T-helper 1 cell treated with Interleukin-12 subunit alpha and Interleukin-12 subunit beta and Interleukin-4 antibody, amounts not matched to agents 30 μg/mL and 1 μg/mL, for 36 hours (primary cell): ENCODE measurements at regions not wholly inside any gene's neighbourhood (a gene's known extent, or its start where the extent isn't known, plus 50 kb on each side); places are given as distances from the start of the nearest gene placed in this dataset.
A peak's percentile ranks its signal among the peaks of the same experiment; 100 is the strongest.
"Not testable (repeated sequence)": the region's sequence is repeated elsewhere in the genome, so short reads cannot be mapped to it uniquely, and the experiment has no call there.

Source experiments
- H3K27ac Mint-ChIP-seq: one replicate; pipeline ENCODE4 v1.8.0; 2021; ENCODE audit warnings: mild to moderate bottlenecking, mixed read lengths
- H3K27me3 Mint-ChIP-seq: one replicate; pipeline ENCODE4 v1.8.0; 2021; ENCODE audit warnings: low read depth, mixed read lengths
- H3K36me3 Mint-ChIP-seq: one replicate; pipeline ENCODE4 v1.8.0; 2021; ENCODE audit warnings: low read depth, mixed read lengths
- H3K4me1 Mint-ChIP-seq: one replicate; pipeline ENCODE4 v1.8.0; 2021; ENCODE audit warnings: low read depth, mixed read lengths
- H3K4me3 Mint-ChIP-seq: one replicate; pipeline ENCODE4 v1.8.0; 2021; ENCODE audit warnings: mild to moderate bottlenecking, moderate library complexity, mixed read lengths
- H3K9me3 Mint-ChIP-seq: one replicate; pipeline ENCODE4 v1.8.0; 2021; ENCODE audit warnings: mixed read lengths

GRCh38 chr5:83889971-83890745 is 169.5 kb upstream of the HAPLN1 start:
- no peaks in the 10 kb centered on the region for H3K27me3 Mint-ChIP-seq
- H3K27ac Mint-ChIP-seq, result no peak overlapping the region
- H3K36me3 Mint-ChIP-seq, result no peaks in the 10 kb centered on the region
- H3K4me3 Mint-ChIP-seq, result no peak overlapping the region
- H3K9me3 Mint-ChIP-seq, result no peaks in the 10 kb centered on the region
- H3K4me1 Mint-ChIP-seq, result no peaks in the 10 kb centered on the region

- H3K4me3 Mint-ChIP-seq, result no peak overlapping the region
- H3K27me3 Mint-ChIP-seq, result peaks cover 4% of the 10 kb centered on the region
- H3K36me3 Mint-ChIP-seq, result no peaks in the 10 kb centered on the region
- H3K9me3 Mint-ChIP-seq, result no peaks in the 10 kb centered on the region
- H3K4me1 Mint-ChIP-seq, result no peaks in the 10 kb centered on the region
- no peak overlapping the region for H3K27ac Mint-ChIP-seq
Observed at GRCh38 chr5:83877911-83878706, 157.5 kb upstream of the HAPLN1 start.

- no peak overlapping the region for H3K4me3 Mint-ChIP-seq
Observed at GRCh38 chr5:83871533-83872395, 151.1 kb upstream of the HAPLN1 start.

GRCh38 chr5:83866181-83866580 is 145.5 kb upstream of the HAPLN1 start:
- Mint-ChIP-seq H3K9me3 (no peaks in the 10 kb centered on the region), H3K36me3 (no peaks in the 10 kb centered on the region), H3K4me3 (no peak overlapping the region), H3K4me1 (no peaks in the 10 kb centered on the region), H3K27ac (no peak overlapping the region), H3K27me3 (no peaks in the 10 kb centered on the region)

More at GRCh38 chr5:83871533-83872395, 151.1 kb upstream of the HAPLN1 start:
- H3K4me1 Mint-ChIP-seq, result no peaks in the 10 kb centered on the region
- H3K27ac Mint-ChIP-seq, result no peak overlapping the region
- no peaks in the 10 kb centered on the region for H3K9me3 Mint-ChIP-seq
- no peaks in the 10 kb centered on the region for H3K27me3 Mint-ChIP-seq
- H3K36me3 Mint-ChIP-seq, result no peaks in the 10 kb centered on the region

GRCh38 chr5:83865579-83865978 is 144.9 kb upstream of the HAPLN1 start:
- Mint-ChIP-seq H3K4me3 (no peak overlapping the region), H3K27me3 (no peaks in the 10 kb centered on the region), H3K4me1 (no peaks in the 10 kb centered on the region), H3K36me3 (no peaks in the 10 kb centered on the region), H3K9me3 (no peaks in the 10 kb centered on the region), H3K27ac (no peak overlapping the region)

GRCh38 chr5:83864652-83865051 is 144.0 kb upstream of the HAPLN1 start:
- no peaks in the 10 kb centered on the region for H3K27me3 Mint-ChIP-seq
- no peaks in the 10 kb centered on the region for H3K4me1 Mint-ChIP-seq
- H3K9me3 Mint-ChIP-seq, result no peaks in the 10 kb centered on the region
- H3K4me3 Mint-ChIP-seq, result no peak overlapping the region
- no peak overlapping the region for H3K27ac Mint-ChIP-seq
- no peaks in the 10 kb centered on the region for H3K36me3 Mint-ChIP-seq

- Mint-ChIP-seq H3K36me3 (no peaks in the 10 kb centered on the region), H3K4me3 (no peak overlapping the region), H3K9me3 (no peaks in the 10 kb centered on the region), H3K27ac (no peak overlapping the region), H3K27me3 (peaks cover 11% of the 10 kb centered on the region), H3K4me1 (no peaks in the 10 kb centered on the region)
Observed at GRCh38 chr5:83857341-83857740, 136.7 kb upstream of the HAPLN1 start.

GRCh38 chr5:83856881-83857280 is 136.2 kb upstream of the HAPLN1 start:
- Mint-ChIP-seq H3K4me1 (no peaks in the 10 kb centered on the region), H3K36me3 (no peaks in the 10 kb centered on the region), H3K27me3 (peaks cover 11% of the 10 kb centered on the region), H3K9me3 (no peaks in the 10 kb centered on the region), H3K27ac (no peak overlapping the region), H3K4me3 (no peak overlapping the region)

- H3K4me3 Mint-ChIP-seq, H3K36me3 Mint-ChIP-seq, H3K27ac Mint-ChIP-seq, H3K27me3 Mint-ChIP-seq, H3K9me3 Mint-ChIP-seq: not testable (repeated sequence)
- peaks cover 12% of the 10 kb centered on the region for H3K4me1 Mint-ChIP-seq
Observed at GRCh38 chr5:83850412-83850811, 129.8 kb upstream of the HAPLN1 start.

GRCh38 chr5:83848941-83849340 is 128.3 kb upstream of the HAPLN1 start:
- Mint-ChIP-seq H3K4me3 (no peak overlapping the region), H3K27me3 (no peaks in the 10 kb centered on the region), H3K9me3 (peaks cover 9% of the 10 kb centered on the region), H3K36me3 (no peaks in the 10 kb centered on the region), H3K4me1 (peaks cover 16% of the 10 kb centered on the region), H3K27ac (no peak overlapping the region)

GRCh38 chr5:83846624-83847350 is 126.1 kb upstream of the HAPLN1 start:
- H3K4me1 Mint-ChIP-seq, result peaks cover 18% of the 10 kb centered on the region
- no peak overlapping the region for H3K27ac Mint-ChIP-seq
- H3K9me3 Mint-ChIP-seq, result peaks cover 15% of the 10 kb centered on the region
- no peak overlapping the region for H3K4me3 Mint-ChIP-seq
- H3K36me3 Mint-ChIP-seq, result peaks cover 5% of the 10 kb centered on the region
- H3K27me3 Mint-ChIP-seq, result no peaks in the 10 kb centered on the region

GRCh38 chr5:83844449-83845068 is 123.9 kb upstream of the HAPLN1 start:
- peak overlapping the region; percentile 83 for H3K27ac Mint-ChIP-seq
- peaks cover 15% of the 10 kb centered on the region for H3K9me3 Mint-ChIP-seq
- no peaks in the 10 kb centered on the region for H3K27me3 Mint-ChIP-seq
- H3K4me3 Mint-ChIP-seq, result peak overlapping the region; percentile 61
- peaks cover 5% of the 10 kb centered on the region for H3K36me3 Mint-ChIP-seq
- peaks cover 18% of the 10 kb centered on the region for H3K4me1 Mint-ChIP-seq

GRCh38 chr5:83839788-83840187 is 119.1 kb upstream of the HAPLN1 start:
- Mint-ChIP-seq H3K9me3 (peaks cover 9% of the 10 kb centered on the region), H3K36me3 (peaks cover 5% of the 10 kb centered on the region), H3K27me3 (peaks cover 4% of the 10 kb centered on the region), H3K4me3 (no peak overlapping the region), H3K27ac (no peak overlapping the region), H3K4me1 (peaks cover 5% of the 10 kb centered on the region)
